MCF 10A (cell line): ENCODE measurements at regions not wholly inside any gene's neighbourhood (a gene's known extent, or its start where the extent isn't known, plus 50 kb on each side); places are given as distances from the start of the nearest gene placed in this dataset.

Experiments
- BruUV-seq: library from RNA; stranded (reverse); fragments of 400-500 nt; replicated peaks from 2 replicates; lab custom pipeline; 2021; lab: Mats Ljungman, UMichigan
- CTCF ChIA-PET: fragments of 300-600 bp; sonication (Branson Sonifier 250); formaldehyde crosslinking; extraction: SDS; loops from one replicate; lab custom pipeline; 2021; ENCODE audit warnings: antibody characterized with exemption, inconsistent platforms; lab: Yijun Ruan, JAX
- POLR2A ChIA-PET: fragments of 300-600, 350-650 bp; sonication (Branson Sonifier 250); formaldehyde crosslinking; extraction: SDS; loops from one replicate; lab custom pipeline; 2020; ENCODE audit warnings: antibody characterized with exemption, inconsistent platforms; lab: Yijun Ruan, JAX
- DNase-seq: peaks from one replicate; pipeline ENCODE4 v3.0.0-alpha.2; 2018; ENCODE audit not compliant: unreplicated experiment
- H3K27ac Mint-ChIP-seq: one replicate; pipeline ENCODE4 v1.8.0; 2022; ENCODE audit warnings: mild to moderate bottlenecking, low read depth, mixed read lengths; ENCODE audit not compliant: unreplicated experiment
- H3K27me3 Mint-ChIP-seq: one replicate; pipeline ENCODE4 v1.8.0; 2022; ENCODE audit warnings: mixed read lengths; ENCODE audit not compliant: insufficient read depth, unreplicated experiment
- H3K36me3 Mint-ChIP-seq: one replicate; pipeline ENCODE4 v1.8.0; 2022; ENCODE audit warnings: mild to moderate bottlenecking, moderate library complexity, mixed read lengths; ENCODE audit not compliant: insufficient read depth, unreplicated experiment
- H3K4me1 Mint-ChIP-seq: one replicate; pipeline ENCODE4 v1.8.0; 2022; ENCODE audit warnings: mixed read lengths; ENCODE audit not compliant: insufficient read depth, unreplicated experiment
- H3K4me3 Mint-ChIP-seq: one replicate; pipeline ENCODE4 v1.8.0; 2022; ENCODE audit warnings: mild to moderate bottlenecking, moderate library complexity, mixed read lengths; ENCODE audit not compliant: unreplicated experiment
- H3K9me3 Mint-ChIP-seq: one replicate; pipeline ENCODE4 v1.8.0; 2022; ENCODE audit warnings: mixed read lengths; ENCODE audit not compliant: unreplicated experiment
- CTCF ChIP-seq: fragments of 200-600 bp; IDR thresholded peaks from one replicate; pipeline ENCODE4 v1.8.0; 2022; ENCODE audit warnings: antibody characterized with exemption, mild to moderate bottlenecking; ENCODE audit not compliant: unreplicated experiment
- intact Hi-C: fragments of 100-400 bp; cut with micrococcal nuclease; formaldehyde crosslinking; loops from 2 replicates; pipeline ENCODE4 v1.14.1; 2022

GRCh38 chr15:59885832-59886231, 118.3 kb upstream of the FOXB1 start:
- Mint-ChIP-seq H3K9me3 (no peaks in the 10 kb centered on the region), H3K36me3 (peaks cover 6% of the 10 kb centered on the region), H3K4me3 (peak overlapping the region; percentile 39), H3K4me1 (peaks cover 13% of the 10 kb centered on the region), H3K27me3 (no peaks in the 10 kb centered on the region), H3K27ac (peak overlapping the region; percentile 38)
- no TSS peak for BruUV-seq
- ChIA-PET CTCF (interaction anchor here (0.5 to 2.7 kb wide), 10 partner anchors 12 to 441 kb away, joined by 3 to 9 read pairs (median 3); no protein-coding TSS in a partner anchor), POLR2A (interaction anchor here (0.6 to 1.5 kb wide), 12 partner anchors 9 to 242 kb away, joined by 3 to 7 read pairs (median 3); no protein-coding TSS in a partner anchor)
- no peak for TF ChIP-seq CTCF
- peak; percentile 77 for DNase-seq
- intact Hi-C loops, result no loop called here

GRCh38 chr15:59879506-59880265, 124.4 kb upstream of the FOXB1 start:
- H3K4me1 Mint-ChIP-seq, result peaks cover 25% of the 10 kb centered on the region
- POLR2A ChIA-PET, result no interaction called here
- H3K27ac Mint-ChIP-seq, result peak overlapping the region; percentile 69
- intact Hi-C loops, result no loop called here
- no peak for TF ChIP-seq CTCF
- H3K9me3 Mint-ChIP-seq, result no peaks in the 10 kb centered on the region
- peak; percentile 89 for DNase-seq
- no TSS peak for BruUV-seq
- peaks cover 4% of the 10 kb centered on the region for H3K36me3 Mint-ChIP-seq
- CTCF ChIA-PET, result no interaction called here
- H3K27me3 Mint-ChIP-seq, result no peaks in the 10 kb centered on the region
- no peak overlapping the region for H3K4me3 Mint-ChIP-seq

- Mint-ChIP-seq H3K36me3 (no peaks in the 10 kb centered on the region), H3K4me1 (peaks cover 25% of the 10 kb centered on the region), H3K9me3 (no peaks in the 10 kb centered on the region), H3K4me3 (no peak overlapping the region), H3K27ac (no peak overlapping the region), H3K27me3 (peaks cover 11% of the 10 kb centered on the region)
- no TSS peak for BruUV-seq
- POLR2A ChIA-PET, result interaction anchor here (0.5 kb wide), 1 partner anchor 1639 kb away, joined by 3 read pairs; no protein-coding TSS in a partner anchor
- intact Hi-C loops, result no loop called here
- no peak for TF ChIP-seq CTCF
- DNase-seq, result no peak
- CTCF ChIA-PET, result interaction anchor here (1.1 kb wide), 1 partner anchor 46 kb away, joined by 3 read pairs; no protein-coding TSS in a partner anchor
Observed at GRCh38 chr15:59876140-59876539, 128.0 kb upstream of the FOXB1 start.

GRCh38 chr15:59873644-59874272, 130.4 kb upstream of the FOXB1 start:
- Mint-ChIP-seq H3K4me3 (no peak overlapping the region), H3K27me3 (peaks cover 11% of the 10 kb centered on the region), H3K36me3 (no peaks in the 10 kb centered on the region), H3K4me1 (peaks cover 5% of the 10 kb centered on the region), H3K9me3 (no peaks in the 10 kb centered on the region), H3K27ac (no peak overlapping the region)
- intact Hi-C loops, result no loop called here
- no peak for TF ChIP-seq CTCF
- no peak for DNase-seq
- ChIA-PET POLR2A (no interaction called here), CTCF (interaction anchor here (1.0 kb wide), 1 partner anchor 12 kb away, joined by 3 read pairs; no protein-coding TSS in a partner anchor)
- BruUV-seq, result no TSS peak
